Gastrocnemius medialis (tissue), 4 donors: ENCODE measurements at regions not wholly inside any gene's neighbourhood (a gene's known extent, or its start where the extent isn't known, plus 50 kb on each side); places are given as distances from the start of the nearest gene placed in this dataset.

Experiments used
- CTCF ChIP-seq, 5 experiments: fragments of 450-650 bp in 3 of 5; fragments of 200-600 bp in 2 of 5; sonication (generic) in 2 of 5; IDR thresholded peaks in 4 of 5; conservative IDR thresholded peaks in 1 of 5; 1 replicate in 4 of 5; 2 replicates in 1 of 5; pipeline ENCODE4 v1.5.1; 2016 to 2019; ENCODE audit warnings: antibody characterized with exemption in 5 of 5, mild to moderate bottlenecking in 3 of 5, moderate library complexity in 3 of 5
- POLR2A ChIP-seq, 2 donors: fragments of 450-650 bp; IDR thresholded peaks; one replicate each; pipeline ENCODE4 v1.6.1; 2017; ENCODE audit warnings: antibody characterized with exemption in 2 of 2, mild to moderate bottlenecking in 2 of 2, moderate library complexity in 2 of 2

- TF ChIP-seq CTCF (IDR thresholded peaks at IDR 0.05 in 4 of 5, conservative IDR thresholded peaks at IDR 0.05 in 1 of 5): no peak
- TF ChIP-seq POLR2A (IDR thresholded peaks at IDR 0.05): no peak
Measured at GRCh38 chr13:89115307-89115706, 1444.1 kb downstream of the SLITRK5 start.
